CD4-positive, alpha-beta T cell treated with Interleukin-2 at 100 ng/mL for 4 hours (primary cell): ENCODE measurements at regions not wholly inside any gene's neighbourhood (a gene's known extent, or its start where the extent isn't known, plus 50 kb on each side); places are given as distances from the start of the nearest gene placed in this dataset.
A peak's percentile ranks its signal among the peaks of the same experiment; 100 is the strongest.

Experiments
- DNase-seq: peaks from one replicate; pipeline ENCODE4 v3.0.0-alpha.2; 2020; ENCODE audit warnings: low spot score

DNA sequence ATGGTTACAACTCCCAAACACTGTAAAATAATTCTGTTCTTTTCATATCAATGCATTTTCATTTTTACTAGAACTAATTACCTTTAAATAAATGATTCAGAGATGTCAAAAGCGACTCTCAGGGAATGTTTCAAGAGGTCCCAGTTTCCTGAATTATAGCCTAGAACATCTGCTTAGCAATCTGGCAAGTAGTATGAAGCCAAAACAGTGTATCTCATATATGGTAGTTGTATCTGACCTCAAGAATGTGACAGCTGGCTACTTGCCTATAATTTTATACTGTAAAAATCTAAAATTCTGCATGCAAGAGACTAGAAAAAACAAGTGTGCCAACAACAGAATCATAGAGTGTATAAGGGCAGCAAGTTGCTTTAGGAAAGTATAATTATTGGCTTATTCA lies 187.7 kb upstream of the POU5F2 start:
- no peak for DNase-seq

DNA sequence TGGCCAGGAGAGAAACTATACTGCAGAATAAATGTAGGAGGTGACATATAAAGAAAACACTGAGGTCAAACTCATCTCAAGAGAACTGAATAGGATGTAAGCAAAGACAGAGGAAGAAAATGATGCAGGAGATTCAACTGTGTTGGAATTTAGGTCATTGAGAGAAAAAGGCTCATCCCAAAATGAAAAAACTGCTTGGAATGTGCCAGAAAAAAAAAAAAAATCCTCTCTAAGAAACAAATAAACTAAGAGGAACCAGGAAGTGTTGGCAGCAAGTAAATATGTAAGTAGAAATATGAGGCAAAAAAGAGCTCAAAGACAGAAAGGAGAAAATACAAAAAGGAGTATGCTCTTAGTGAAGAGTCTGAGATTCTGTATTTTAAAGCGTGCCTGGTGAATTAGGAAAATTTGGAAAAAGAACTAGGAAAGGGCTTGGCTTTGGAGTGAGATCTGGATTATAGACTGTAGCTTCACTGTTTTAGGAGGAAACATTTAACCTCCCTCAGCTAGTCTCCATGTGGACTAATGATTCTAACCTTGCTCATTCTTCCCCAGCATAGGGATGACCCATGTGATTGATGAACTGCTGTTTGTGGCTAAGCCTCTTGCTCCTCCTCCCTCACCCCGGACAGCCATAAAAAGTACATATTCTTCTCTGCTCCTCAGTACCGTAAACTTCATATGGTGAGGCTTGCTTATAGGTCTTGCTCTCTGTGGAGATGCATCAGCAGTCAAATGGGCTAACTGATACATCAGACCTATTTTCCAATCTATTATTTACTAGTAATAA lies 185.6 kb upstream of the POU5F2 start:
- DNase-seq = no peak

DNA sequence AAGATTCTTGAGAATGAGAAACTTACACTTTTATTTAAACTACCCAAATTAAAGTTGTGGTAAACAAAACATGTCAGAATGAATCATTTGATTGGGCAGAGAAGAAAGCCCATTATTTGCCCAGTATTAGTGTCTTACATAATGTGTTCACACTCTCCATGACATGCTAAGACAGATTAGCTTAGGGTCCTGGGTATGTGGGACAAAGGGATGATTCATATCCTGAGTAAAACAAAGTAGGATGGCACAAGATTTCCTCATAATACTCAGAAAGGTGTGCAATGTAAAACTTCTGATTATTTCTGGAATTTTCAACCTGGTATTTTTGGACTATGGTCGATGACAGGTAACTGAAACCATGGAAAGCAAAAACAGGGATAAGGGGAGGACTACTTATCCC lies 183.9 kb upstream of the POU5F2 start:
- no peak for DNase-seq

DNA sequence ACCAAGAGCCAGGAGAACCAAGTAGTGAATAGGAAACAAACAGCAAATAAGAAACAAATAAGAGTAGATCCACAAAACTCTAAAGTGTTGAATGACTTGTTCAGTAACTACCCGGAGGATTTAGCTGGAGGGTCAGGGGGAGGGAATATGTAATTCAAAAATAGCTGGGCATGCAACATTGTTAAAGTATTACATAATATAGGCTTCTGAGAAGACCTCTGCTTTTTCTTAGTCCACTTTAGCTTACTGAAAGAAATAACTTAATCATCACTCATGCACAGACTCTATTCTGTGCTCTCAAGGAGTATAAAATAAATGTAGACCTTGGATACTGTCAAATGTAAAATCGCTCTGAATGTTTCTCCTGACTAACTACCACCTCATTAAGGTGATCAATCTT lies 183.2 kb upstream of the POU5F2 start:
- DNase-seq = no peak

DNA sequence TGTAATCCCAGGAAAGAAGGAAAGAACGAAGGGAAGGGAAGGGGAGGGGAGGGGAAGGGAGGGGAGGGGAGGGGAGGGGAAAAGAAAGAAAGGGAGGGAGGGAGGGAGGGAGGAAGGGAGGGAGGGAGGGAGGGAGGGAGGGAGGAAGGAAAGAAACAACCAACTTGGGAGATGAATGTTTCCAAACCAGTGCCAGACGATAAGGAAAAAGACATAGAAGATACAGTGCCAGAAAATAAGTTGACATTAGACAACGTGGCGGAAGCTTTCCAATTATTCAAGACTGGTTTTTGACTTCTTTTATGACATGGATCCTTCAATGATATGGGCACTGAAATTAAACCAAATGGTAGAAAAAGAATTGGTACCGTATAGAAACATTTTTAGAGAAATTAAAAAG lies 181.2 kb upstream of the POU5F2 start:
- DNase-seq = no peak

DNA sequence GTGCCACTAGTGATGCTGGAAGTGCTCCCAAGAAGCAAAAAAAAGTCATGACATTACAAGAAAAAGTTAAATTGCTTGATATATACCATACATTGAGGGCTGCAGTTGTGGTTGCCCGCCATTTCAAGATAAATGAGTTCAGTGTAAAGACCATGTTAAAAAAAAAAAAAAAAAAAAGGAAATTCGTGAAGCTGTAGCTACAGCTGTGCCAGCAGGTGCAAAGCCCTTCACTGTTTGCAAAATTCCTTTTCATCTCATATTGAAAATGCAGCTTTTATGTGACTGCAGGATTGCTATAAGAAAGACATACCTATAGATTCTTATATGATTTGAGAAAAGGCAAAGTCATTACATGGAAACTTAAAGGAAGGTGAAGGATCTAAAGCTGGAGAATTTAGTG lies 179.6 kb upstream of the POU5F2 start:
- DNase-seq = no peak

DNA sequence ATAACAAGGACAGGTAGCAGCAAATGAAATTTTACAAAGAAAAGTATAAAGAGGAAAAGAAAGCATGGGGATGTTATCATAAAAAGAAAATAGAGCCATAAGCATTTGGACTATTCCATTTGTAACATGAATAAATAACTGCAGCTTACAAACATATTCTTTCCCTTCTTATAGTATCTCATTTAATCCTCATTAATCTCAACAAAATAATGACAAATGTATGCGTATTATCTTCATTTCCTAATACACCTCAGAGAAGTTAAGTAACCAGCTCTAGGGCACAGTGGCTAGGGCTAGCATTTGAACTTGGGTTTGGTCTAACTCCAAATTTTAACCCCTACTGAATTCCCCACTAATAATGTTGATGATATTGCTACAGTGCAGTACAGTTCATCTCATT lies 175.5 kb upstream of the POU5F2 start:
- DNase-seq = no peak

DNA sequence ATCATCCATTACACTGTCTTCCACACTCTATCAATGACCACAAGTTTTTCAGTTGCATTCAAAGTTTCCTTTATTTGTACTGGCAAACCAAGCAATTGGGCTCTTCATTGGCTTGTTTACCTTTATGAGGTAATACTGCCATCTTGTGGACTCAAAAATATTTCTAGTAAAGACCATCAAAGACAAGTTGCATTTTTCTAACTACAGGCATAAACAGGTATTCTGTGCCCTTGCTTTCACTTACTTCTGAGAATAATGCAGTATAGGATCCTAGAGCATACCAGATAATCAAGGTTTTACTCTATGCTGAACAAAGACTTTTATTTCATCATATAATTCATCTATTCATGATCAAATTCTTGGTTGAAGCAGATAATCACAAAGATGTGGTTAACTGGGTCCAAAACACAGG lies 173.7 kb upstream of the POU5F2 start:
- DNase-seq = peak; percentile 42

DNA sequence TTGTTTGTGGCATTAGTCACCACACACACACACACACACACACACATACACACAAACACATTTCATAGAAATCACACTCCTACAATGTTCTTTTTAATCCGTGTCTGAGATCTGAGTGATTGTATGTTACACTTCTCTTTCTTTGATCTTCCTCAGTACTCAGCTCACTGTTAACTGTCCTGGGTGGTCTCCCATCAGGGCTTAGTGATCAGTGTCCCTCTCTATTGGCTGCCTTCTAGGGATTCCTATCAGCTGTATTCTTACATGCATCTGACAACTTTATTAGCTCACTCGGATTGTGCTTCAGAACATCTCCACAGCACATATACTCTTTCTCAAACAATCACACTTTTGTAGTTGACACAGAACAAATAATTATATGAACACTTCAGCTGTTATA lies 170.2 kb upstream of the POU5F2 start:
- DNase-seq = no peak

DNA sequence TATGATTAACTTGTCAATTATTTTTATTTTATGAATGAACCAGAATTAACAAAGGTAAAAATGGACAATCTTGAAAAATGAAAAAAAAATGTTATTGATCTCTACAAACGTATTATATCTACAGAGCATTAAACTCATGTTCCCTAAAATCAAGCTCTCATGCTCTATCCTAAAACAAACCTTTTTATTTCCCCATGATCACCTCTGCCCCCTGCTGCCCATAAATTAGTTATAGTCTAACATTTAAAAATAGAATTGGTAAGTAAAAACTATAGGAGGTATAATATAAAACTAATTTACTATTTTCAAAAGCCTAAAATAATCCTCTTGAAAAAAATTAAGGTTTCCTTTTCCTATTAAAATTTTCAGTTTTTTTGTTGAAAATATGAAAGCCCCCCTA lies 168.0 kb upstream of the POU5F2 start:
- no peak for DNase-seq

DNA sequence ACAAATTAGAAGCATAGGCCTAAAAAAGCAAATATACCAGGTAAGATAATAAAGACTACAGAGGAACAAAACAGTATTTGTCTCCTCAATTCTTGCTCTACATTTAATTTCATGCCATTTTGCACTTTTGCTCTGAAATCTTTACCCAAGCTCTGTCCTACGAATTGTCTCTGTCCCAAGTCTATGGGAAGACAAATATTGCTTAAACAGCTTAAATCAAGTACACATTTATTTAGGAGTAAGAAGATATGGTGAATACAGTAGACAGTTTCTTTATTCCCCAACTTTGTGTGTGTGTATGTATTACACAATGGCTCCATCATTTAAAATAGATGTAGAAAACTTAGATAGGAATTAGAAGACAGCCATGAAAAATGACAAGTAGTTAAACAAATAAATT lies 163.5 kb upstream of the POU5F2 start:
- DNase-seq = no peak

DNA sequence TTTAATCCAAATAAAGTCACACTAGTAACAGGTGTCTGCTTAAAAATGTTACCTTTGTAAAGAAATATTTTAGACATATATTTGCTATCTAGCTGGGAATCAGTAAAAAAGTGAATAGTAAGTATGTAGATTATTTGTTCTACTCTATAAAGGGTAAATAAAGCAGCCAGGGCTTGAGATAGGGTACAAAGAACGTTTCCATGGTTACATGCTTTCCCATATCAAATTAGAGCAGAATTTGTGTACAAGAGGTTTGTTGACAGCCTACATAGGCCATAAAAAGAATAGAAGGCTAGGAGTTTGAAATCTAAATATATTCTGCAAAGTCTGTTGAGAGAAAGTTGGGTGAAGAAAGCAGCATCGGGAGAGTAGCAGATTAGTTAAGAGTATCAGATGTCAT lies 160.9 kb upstream of the POU5F2 start:
- DNase-seq = no peak

DNA sequence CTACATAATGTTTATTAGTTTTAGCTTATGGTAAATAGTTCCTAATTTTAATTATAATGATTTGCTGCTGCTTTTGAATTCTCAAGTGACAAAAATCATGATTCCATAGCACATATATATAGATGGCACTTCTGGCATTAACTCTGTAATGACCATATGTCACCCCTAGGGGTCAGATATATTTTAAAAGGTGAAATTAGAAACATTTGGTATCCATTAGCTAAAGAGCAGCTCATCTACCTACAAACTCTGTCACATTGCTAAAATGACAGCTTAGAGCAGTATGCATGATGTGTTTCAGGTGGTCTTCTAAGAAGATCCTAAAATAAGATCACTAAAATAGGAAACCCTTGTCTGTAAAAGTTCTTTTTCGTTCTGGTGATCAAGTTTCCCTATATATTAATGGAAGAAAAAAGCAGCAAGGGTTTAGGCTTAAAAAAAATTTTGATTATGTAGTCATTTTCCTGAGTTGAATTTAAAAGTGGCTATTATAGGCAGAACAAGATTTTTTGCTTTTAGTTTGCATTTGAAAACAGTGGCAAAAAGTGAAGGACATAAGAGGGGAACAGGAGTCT lies 157.7 kb upstream of the POU5F2 start:
- DNase-seq = peak; percentile 17

DNA sequence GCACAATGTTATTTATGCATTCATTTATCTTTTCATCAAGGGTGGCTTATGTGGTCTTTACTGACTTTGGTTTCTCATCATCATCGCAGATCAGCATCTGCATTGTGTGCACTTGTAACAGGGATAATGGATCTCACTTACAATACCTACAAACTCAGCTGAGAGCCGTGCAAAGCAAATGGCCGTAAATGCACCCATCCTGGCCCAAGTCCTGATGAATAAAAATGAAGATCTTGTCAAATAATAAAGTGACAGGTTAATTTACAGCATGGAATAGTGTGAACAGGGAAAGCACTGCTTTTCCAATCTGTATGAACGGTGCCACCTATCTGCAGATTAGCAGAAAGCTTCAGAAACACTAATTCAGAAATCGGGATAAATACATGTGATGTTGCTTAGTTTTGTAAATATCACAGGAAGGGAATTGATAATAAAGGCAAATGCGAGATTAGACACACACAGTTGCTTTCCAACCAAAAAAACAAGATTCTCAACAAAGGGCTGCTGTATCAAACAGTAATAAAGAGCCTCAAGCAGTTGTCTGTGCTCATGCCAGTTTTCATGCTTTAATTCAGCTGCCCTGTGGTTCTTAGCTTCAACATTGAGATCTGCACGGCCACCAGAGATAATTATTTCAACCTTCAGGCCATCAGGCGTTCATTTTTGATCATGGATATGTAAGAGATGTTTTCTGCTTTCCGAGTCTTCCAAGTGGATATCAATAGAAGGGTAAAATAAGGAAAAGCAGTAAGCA lies 153.4 kb upstream of the POU5F2 start:
- DNase-seq = no peak

DNA sequence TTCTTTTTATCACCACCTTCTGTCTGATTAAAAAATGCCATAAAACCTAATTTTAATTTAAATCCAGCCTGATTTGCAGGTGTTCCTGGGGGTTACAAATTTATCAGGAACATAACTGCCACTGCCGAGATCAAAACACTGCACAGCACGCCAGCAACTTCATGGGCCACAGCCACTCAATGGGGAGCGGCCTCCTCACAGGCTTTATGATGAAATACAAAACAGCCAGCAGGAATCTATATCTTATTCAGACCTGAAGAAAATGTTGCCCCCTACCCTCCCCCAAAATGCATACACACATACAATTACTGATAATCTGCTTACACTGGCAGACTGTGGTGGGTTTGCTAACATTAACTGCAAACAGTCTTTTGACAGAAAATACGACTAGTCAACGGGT lies 151.7 kb upstream of the POU5F2 start:
- DNase-seq = no peak

DNA sequence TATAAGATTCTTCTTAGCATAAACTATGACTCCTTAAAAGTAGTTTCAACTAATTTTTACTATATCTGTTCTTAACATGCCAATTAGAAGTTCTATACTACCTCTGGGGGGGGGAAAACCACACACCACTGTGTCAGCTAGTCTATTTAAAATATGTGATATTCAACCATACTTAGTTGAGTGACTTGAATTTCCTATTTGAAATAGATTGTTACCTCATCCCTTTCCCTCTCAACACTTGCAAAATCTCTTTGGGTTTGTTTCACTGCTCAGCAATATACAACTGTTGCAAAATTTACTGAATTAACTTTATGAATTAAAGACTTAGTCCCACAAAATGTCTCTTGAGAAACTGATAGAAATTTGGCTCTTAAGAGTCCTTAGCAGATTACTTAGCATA lies 151.1 kb upstream of the POU5F2 start:
- DNase-seq = no peak

DNA sequence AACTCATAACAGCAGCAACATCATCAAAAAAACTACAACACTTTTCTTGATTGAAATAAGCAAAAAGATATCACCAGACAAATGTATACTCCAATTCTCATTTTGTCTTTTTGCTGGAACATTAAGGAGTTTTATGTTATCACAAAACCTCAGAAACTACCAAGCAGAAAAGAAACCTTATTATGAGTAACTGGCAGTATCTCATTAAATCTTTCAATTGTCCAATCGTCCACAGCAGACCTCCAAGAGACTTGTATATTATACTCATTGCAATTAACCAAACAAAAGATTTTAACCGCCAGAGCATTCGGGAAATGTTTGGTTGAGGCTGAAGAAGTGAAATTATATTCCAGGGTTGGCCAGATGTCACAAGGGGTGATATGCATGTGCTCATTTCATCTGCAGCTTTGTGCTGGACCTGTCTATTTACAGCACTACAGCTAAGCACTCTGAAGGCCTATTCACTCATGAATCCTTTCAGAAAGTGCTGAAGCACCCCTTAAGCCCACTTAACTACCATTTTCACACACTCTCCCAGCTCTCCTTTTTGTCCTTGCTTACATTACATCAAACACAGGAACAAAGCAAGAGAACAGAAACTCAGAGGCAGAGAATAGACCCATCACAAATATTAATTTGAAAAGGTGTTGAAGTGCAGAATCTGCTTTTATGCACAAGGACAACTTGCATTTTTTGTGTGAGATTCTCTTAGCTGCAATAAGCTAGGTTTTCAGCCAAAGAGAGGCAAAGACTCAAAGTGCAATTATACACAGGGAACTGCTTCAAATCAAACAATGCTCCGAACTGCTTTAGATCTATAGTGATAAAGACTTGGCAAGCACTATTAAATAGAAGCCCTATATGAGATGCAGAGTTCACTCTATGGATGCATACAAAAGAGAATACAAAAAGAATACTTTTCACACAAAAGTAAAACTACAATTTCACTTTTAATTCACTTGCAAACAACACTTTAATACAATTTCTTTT lies 150.4 kb upstream of the POU5F2 start:
- no peak for DNase-seq

DNA sequence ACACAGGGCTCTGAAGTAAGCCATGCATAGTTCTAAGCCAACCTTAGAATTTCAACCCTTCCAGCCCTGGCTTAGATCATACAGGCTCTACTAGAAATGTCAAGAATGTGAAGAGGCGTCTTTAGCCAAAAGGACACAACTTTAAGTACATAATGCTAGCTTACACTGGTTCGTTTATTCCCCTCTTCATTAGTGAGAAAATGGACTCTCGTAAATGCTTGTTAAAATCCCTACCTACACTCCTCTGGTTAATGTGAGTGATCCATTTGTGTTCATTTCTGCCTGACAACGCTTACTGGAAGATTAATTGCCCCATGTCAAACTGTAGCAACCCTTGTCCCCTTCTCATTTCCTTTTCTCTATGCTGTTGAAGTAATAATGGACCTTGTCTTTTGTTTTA lies 149.3 kb upstream of the POU5F2 start:
- DNase-seq = no peak

DNA sequence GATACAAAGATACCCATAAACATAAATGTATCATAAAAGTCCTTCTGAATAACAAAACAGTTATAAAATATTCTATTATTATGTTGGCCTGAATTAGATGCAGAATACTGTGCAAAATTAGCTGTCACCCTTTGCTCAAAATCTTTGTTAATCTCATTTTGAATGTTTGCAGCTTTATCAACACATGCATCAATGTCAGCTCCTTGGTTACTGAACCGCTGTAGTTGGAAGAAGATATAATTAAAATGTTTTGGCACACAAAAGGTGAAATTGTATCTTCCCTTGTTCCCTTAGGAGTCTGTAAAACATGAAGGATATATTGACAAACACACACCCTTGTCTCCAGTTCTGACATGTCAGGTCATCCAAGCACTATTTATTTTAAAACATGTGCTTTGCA lies 146.3 kb upstream of the POU5F2 start:
- no peak for DNase-seq

DNA sequence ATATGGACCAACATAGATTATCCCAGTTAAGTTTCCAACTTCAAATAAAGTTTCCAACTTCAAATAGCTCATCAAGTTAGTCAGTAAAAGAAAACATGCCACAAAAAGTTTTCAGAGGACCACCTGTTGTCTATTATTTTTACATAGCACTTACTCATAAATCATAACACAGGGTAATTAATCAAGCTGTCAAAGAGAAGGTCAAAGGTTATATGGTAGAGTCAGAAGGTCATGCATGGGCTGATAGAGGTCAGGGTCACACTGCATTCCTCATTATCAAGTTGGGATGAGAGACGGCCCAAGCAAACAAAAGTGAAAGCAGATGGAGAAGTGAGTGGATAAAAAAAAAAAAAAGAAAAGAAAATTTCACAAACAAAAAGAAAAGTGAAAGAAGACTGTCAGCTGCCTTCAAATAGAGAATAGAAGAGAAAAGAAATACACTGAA lies 145.5 kb upstream of the POU5F2 start:
- DNase-seq = no peak

DNA sequence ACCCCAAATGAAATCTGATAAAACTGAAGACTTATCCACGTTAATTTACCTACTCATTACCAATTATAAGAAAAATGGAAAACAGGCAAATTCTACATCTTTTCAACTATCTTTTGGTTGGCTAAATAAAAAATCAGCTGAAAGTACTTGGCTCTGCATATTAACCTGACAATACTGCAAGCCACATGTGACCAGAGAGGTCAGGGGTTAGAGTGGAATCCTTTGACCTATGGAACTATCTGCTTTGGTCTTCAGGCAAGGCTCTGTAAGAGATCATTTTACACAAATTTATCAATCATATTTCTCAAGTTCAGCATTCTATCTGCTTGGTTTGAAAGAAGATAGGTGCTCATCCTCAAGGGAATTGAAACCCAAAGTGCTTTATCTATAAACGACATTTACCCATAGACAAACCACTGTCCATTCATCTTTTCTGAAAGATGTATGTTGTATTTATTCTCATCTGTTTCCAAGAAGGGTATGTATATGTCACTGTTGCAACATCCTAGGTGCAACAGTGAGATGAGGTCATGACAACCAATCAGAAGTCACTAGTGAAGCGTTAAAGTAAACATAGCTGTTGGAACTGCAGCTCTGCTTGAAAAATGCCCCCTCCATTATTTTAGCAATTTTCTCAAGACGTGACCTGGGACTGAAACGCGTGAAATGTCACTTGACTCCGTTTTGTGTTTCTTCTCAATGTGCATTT lies 144.9 kb upstream of the POU5F2 start:
- DNase-seq = no peak
